ENCODE measurements at regions not wholly inside any gene's neighbourhood (a gene's known extent, or its start where the extent isn't known, plus 50 kb on each side); places are given as distances from the start of the nearest gene placed in this dataset.

DNA sequence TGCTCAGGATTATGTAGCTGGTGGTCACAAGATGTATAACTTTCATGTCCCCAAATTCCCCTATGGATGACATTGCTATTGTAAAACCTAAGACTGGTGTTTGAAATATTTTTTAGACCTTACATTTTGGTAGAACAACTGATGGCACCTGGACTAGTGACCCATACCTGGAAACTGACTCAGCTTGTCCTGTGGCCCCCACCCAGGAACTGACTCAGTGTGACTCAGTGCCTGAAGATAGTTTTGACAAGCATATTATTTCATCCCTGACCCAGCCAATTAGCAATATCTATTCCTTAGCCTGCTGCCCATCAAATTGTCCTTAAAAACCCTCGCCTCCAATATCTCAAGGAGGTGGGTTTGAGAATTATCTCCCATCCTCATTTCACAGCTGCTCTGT lies 90.9 kb upstream of the GRIK2 start:
- Histone ChIP-seq H3K9me2 (ENCODE audit: insufficient read depth) (no peaks in the 10 kb centered on the region), H3K27ac (ENCODE audit: low read depth, low read length) (no peak overlapping the region), H3K4me2 (ENCODE audit: low read length) (peak overlapping the region; percentile 39; the same call in 1 of the 2 replicates), H2AFZ (ENCODE audit: low read depth, low read length, poor library complexity, severe bottlenecking) (no peak overlapping the region), H3K79me2 (ENCODE audit: insufficient read depth, low read length) (no peaks in the 10 kb centered on the region), H3K4me3 (replicated peaks in 1 of 2; ENCODE audit: low read depth in 1 of 2, low read length in 2 of 2) (no peak overlapping the region), H4K20me1 (ENCODE audit: insufficient read depth) (no peaks in the 10 kb centered on the region), H3K27me3 (ENCODE audit: insufficient read depth, low read length) (no peaks in the 10 kb centered on the region), H3K9ac (ENCODE audit: low read length) (no peak overlapping the region), H3K4me1 (ENCODE audit: control insufficient read depth in 1 of 2, insufficient read depth in 2 of 2, low read length in 2 of 2) (peaks cover 0 to 12% of the 10 kb centered on the region in 2 experiments; a peak in 2 of 4 replicates), H3K36me3 (ENCODE audit: control insufficient read depth in 1 of 2, insufficient read depth in 2 of 2, low read length in 2 of 2) (no peaks in the 10 kb centered on the region), H3K9me3 (ENCODE audit: control insufficient read depth in 1 of 2, insufficient read depth in 1 of 2, low read depth in 1 of 2, low read length in 2 of 2) (peaks cover 0 to 5% of the 10 kb centered on the region in 2 experiments; a peak in 2 of 4 replicates)
- intact Hi-C loops (cut with micrococcal nuclease), result no loop called here
- no peak; the same call in 1 of the 2 replicates for ATAC-seq
- no peak for TF ChIP-seq POLR2A (IDR thresholded peaks at IDR 0.05; ENCODE audit: borderline replicate concordance, extremely low read depth, insufficient read depth, insufficient read length)
- TF ChIP-seq, protein P1, sequence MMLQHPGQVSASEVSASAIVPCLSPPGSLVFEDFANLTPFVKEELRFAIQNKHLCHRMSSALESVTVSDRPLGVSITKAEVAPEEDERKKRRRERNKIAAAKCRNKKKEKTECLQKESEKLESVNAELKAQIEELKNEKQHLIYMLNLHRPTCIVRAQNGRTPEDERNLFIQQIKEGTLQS (IDR thresholded peaks at IDR 0.05), result no peak
- TF ChIP-seq, protein P2, sequence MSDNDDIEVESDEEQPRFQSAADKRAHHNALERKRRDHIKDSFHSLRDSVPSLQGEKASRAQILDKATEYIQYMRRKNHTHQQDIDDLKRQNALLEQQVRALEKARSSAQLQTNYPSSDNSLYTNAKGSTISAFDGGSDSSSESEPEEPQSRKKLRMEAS (IDR thresholded peaks at IDR 0.05), result no peak
- TF ChIP-seq, protein P3, sequence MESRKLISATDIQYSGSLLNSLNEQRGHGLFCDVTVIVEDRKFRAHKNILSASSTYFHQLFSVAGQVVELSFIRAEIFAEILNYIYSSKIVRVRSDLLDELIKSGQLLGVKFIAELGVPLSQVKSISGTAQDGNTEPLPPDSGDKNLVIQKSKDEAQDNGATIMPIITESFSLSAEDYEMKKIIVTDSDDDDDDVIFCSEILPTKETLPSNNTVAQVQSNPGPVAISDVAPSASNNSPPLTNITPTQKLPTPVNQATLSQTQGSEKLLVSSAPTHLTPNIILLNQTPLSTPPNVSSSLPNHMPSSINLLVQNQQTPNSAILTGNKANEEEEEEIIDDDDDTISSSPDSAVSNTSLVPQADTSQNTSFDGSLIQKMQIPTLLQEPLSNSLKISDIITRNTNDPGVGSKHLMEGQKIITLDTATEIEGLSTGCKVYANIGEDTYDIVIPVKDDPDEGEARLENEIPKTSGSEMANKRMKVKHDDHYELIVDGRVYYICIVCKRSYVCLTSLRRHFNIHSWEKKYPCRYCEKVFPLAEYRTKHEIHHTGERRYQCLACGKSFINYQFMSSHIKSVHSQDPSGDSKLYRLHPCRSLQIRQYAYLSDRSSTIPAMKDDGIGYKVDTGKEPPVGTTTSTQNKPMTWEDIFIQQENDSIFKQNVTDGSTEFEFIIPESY (IDR thresholded peaks at IDR 0.05; ENCODE audit: extremely low read depth, insufficient replicate concordance, low read length), result no peak
- no peak for TF ChIP-seq SRF (IDR thresholded peaks at IDR 0.05; ENCODE audit: low read depth)
- TF ChIP-seq YY1 (IDR thresholded peaks at IDR 0.05; ENCODE audit: extremely low read depth, insufficient replicate concordance, low read depth, low read length), result no peak
- TF ChIP-seq TCF7L2 (IDR thresholded peaks at IDR 0.05; ENCODE audit: borderline replicate concordance, extremely low read depth, insufficient read depth, insufficient read length), result no peak
- no peak for TF ChIP-seq CEBPB (IDR thresholded peaks at IDR 0.05; ENCODE audit: low read depth)
- TF ChIP-seq, protein P4, sequence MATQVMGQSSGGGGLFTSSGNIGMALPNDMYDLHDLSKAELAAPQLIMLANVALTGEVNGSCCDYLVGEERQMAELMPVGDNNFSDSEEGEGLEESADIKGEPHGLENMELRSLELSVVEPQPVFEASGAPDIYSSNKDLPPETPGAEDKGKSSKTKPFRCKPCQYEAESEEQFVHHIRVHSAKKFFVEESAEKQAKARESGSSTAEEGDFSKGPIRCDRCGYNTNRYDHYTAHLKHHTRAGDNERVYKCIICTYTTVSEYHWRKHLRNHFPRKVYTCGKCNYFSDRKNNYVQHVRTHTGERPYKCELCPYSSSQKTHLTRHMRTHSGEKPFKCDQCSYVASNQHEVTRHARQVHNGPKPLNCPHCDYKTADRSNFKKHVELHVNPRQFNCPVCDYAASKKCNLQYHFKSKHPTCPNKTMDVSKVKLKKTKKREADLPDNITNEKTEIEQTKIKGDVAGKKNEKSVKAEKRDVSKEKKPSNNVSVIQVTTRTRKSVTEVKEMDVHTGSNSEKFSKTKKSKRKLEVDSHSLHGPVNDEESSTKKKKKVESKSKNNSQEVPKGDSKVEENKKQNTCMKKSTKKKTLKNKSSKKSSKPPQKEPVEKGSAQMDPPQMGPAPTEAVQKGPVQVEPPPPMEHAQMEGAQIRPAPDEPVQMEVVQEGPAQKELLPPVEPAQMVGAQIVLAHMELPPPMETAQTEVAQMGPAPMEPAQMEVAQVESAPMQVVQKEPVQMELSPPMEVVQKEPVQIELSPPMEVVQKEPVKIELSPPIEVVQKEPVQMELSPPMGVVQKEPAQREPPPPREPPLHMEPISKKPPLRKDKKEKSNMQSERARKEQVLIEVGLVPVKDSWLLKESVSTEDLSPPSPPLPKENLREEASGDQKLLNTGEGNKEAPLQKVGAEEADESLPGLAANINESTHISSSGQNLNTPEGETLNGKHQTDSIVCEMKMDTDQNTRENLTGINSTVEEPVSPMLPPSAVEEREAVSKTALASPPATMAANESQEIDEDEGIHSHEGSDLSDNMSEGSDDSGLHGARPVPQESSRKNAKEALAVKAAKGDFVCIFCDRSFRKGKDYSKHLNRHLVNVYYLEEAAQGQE (IDR thresholded peaks at IDR 0.05; ENCODE audit: low read depth), result no peak
- TF ChIP-seq RAD21 (IDR thresholded peaks at IDR 0.05; ENCODE audit: low read depth), result no peak
- peak; percentile 78 for TF ChIP-seq FOSL1 (IDR thresholded peaks at IDR 0.05; ENCODE audit: low read depth)
- peak; percentile 51; the same call in 1 of the 2 replicates for TF ChIP-seq SP1 (IDR thresholded peaks at IDR 0.05; ENCODE audit: low read depth)
- TF ChIP-seq ZFX (IDR thresholded peaks at IDR 0.05), result no peak
- no peak for TF ChIP-seq EZH2 (IDR thresholded peaks at IDR 0.05)
- TF ChIP-seq CBX3 (IDR thresholded peaks at IDR 0.05; ENCODE audit: low read depth), result no peak
- TF ChIP-seq, protein P5, sequence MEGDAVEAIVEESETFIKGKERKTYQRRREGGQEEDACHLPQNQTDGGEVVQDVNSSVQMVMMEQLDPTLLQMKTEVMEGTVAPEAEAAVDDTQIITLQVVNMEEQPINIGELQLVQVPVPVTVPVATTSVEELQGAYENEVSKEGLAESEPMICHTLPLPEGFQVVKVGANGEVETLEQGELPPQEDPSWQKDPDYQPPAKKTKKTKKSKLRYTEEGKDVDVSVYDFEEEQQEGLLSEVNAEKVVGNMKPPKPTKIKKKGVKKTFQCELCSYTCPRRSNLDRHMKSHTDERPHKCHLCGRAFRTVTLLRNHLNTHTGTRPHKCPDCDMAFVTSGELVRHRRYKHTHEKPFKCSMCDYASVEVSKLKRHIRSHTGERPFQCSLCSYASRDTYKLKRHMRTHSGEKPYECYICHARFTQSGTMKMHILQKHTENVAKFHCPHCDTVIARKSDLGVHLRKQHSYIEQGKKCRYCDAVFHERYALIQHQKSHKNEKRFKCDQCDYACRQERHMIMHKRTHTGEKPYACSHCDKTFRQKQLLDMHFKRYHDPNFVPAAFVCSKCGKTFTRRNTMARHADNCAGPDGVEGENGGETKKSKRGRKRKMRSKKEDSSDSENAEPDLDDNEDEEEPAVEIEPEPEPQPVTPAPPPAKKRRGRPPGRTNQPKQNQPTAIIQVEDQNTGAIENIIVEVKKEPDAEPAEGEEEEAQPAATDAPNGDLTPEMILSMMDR (IDR thresholded peaks at IDR 0.05 in 2 of 3, conservative IDR thresholded peaks at IDR 0.05 in 1 of 3; ENCODE audit: borderline replicate concordance in 1 of 3, insufficient read depth in 1 of 3, low read depth in 2 of 3, low read length in 2 of 3), result no peak
- peak; percentile 68 for TF ChIP-seq JUND (IDR thresholded peaks at IDR 0.05)
- no peak for TF ChIP-seq ZNF274 (IDR thresholded peaks at IDR 0.05; ENCODE audit: low read depth, low read length)
- TF ChIP-seq ELF1 (IDR thresholded peaks at IDR 0.05; ENCODE audit: borderline replicate concordance, low read depth), result no peak
- no peak for TF ChIP-seq POLR2AphosphoS5 (IDR thresholded peaks at IDR 0.05; ENCODE audit: low read depth, low read length)
- no peak for TF ChIP-seq SIN3A (IDR thresholded peaks at IDR 0.05; ENCODE audit: low read depth)
- TF ChIP-seq EZH2phosphoT487 (IDR thresholded peaks at IDR 0.05; ENCODE audit: borderline replicate concordance), result no peak
- no TSS peak for BruUV-seq (replicated peaks)
- ChIA-PET RAD21 (ENCODE audit: low non-redundant PET in 1 of 2, low total read pairs in 2 of 2, uncharacterized antibody in 2 of 2, unreplicated experiment in 2 of 2) (no interaction called here), CTCF (no interaction called here), POLR2A (no interaction called here)
- peak; percentile 21 for DNase-seq (ENCODE audit: low read depth, low spot score)

All from HCT116 (cell line).